Omental fat pad (tissue), 3 donors: ENCODE measurements at regions not wholly inside any gene's neighbourhood (a gene's known extent, or its start where the extent isn't known, plus 50 kb on each side); places are given as distances from the start of the nearest gene placed in this dataset. TPM values are rescaled to one million over a fixed set of nuclear protein-coding genes. Genes with fewer than 3 reads are reported as not detected.
"Not testable (repeated sequence)": the region's sequence is repeated elsewhere in the genome, so short reads cannot be mapped to it uniquely, and the experiment has no call there.

Experiments
- ATAC-seq: fragments of 150-250 bp; one replicate; pipeline ENCODE4 v1.9.1; 2016; ENCODE audit warnings: mild to moderate bottlenecking, moderate library complexity; ENCODE audit not compliant: low FRiP score
- DNase-seq: peaks from one replicate; pipeline ENCODE4 v3.0.0-alpha.2; 2019; ENCODE audit warnings: low spot score
- CTCF ChIP-seq, 3 donors: fragments of 450-650 bp; IDR thresholded peaks; one replicate each; pipeline ENCODE4 v1.5.1; 2016 to 2017; ENCODE audit warnings: antibody characterized with exemption in 3 of 3, mild to moderate bottlenecking in 3 of 3, moderate library complexity in 2 of 3
- small RNA-seq: library from RNA; depleted of rRNA; stranded (forward); fragments of <200 nt; gene quantifications from one replicate; pipeline ENCODE3, GENCODE V24; 2016

- no peak for TF ChIP-seq CTCF (IDR thresholded peaks at IDR 0.05)
- no peak for DNase-seq
- ATAC-seq, result no peak
These were observed 72.6 kb upstream of the ADAMTS3 start for GRCh38 chr4:72641611-72642010.

- not testable (repeated sequence) for DNase-seq, ATAC-seq
These were observed 67.8 kb upstream of the ADAMTS3 start for GRCh38 chr4:72636866-72637265.

- not testable (repeated sequence) for ATAC-seq
These were observed 66.9 kb upstream of the ADAMTS3 start for GRCh38 chr4:72635931-72636330.

GRCh38 chr4:72632253-72632652, 63.2 kb upstream of the ADAMTS3 start:
- not testable (repeated sequence) for ATAC-seq, DNase-seq

More at GRCh38 chr4:72635931-72636330, 66.9 kb upstream of the ADAMTS3 start:
- not testable (repeated sequence) for DNase-seq

GRCh38 chr4:72631296-72631695, 62.3 kb upstream of the ADAMTS3 start:
- ATAC-seq (peak; percentile 77), DNase-seq (peak; percentile 44)
- TF ChIP-seq CTCF (IDR thresholded peaks at IDR 0.05), result no peak

- no peak for ATAC-seq
- TF ChIP-seq CTCF (IDR thresholded peaks at IDR 0.05), result no peak
- DNase-seq, result no peak
These were observed 60.5 kb upstream of the ADAMTS3 start for GRCh38 chr4:72629540-72629939.

GRCh38 chr4:72627723-72628122, 58.7 kb upstream of the ADAMTS3 start:
- ATAC-seq (no peak), DNase-seq (no peak)
- TF ChIP-seq CTCF (IDR thresholded peaks at IDR 0.05), result no peak

Small RNAs in the stretch of these regions (small RNA-seq; reads per million reads assigned to genes)
- not detected for gene RNU4ATAC9P
